ENCODE measurements at regions not wholly inside any gene's neighbourhood (a gene's known extent, or its start where the extent isn't known, plus 50 kb on each side); places are given as distances from the start of the nearest gene placed in this dataset.

DNA sequence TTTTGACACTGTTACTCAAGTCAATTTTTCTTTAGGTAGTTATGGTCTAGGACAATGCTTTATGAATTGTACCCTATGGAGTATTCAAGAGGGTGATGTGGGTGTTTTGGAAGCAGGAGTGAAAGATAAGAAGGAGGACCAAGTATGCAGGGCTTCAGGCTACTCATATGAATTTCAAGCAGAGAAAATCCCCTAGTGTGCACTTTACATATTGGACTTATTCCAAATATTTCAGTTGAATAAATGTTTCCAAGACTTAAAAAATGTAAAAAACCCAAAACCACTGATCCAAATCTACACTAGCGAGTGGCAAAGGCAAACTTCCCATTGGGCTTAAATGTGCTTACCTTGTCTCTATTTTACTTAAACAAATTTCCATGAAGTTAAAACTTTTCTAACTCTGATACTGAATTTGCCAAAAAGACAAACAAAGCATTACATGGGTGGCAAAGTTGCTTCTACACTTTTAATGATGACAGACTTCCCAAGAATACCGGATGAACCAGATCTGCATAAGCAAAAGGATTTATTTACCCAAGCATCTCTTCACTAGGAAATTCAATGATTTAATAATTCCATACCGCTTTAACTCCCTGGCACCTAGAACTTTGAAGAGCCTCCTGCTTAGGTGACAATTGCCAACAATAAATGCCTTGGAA lies 1233.5 kb upstream of the NXPH2 start:
- TF ChIP-seq, protein P1, sequence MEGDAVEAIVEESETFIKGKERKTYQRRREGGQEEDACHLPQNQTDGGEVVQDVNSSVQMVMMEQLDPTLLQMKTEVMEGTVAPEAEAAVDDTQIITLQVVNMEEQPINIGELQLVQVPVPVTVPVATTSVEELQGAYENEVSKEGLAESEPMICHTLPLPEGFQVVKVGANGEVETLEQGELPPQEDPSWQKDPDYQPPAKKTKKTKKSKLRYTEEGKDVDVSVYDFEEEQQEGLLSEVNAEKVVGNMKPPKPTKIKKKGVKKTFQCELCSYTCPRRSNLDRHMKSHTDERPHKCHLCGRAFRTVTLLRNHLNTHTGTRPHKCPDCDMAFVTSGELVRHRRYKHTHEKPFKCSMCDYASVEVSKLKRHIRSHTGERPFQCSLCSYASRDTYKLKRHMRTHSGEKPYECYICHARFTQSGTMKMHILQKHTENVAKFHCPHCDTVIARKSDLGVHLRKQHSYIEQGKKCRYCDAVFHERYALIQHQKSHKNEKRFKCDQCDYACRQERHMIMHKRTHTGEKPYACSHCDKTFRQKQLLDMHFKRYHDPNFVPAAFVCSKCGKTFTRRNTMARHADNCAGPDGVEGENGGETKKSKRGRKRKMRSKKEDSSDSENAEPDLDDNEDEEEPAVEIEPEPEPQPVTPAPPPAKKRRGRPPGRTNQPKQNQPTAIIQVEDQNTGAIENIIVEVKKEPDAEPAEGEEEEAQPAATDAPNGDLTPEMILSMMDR (optimal IDR thresholded peaks at IDR 0.05 in 1 of 3, IDR thresholded peaks at IDR 0.05 in 1 of 3, conservative IDR thresholded peaks at IDR 0.05 in 1 of 3; ENCODE audit: extremely low read depth in 1 of 3, insufficient read depth in 2 of 3, low read length in 3 of 3) = no peak
- TF ChIP-seq EZH2 (IDR thresholded peaks at IDR 0.05; ENCODE audit: low read length) = no peak
